H1 (cell line): ENCODE measurements at regions not wholly inside any gene's neighbourhood (a gene's known extent, or its start where the extent isn't known, plus 50 kb on each side); places are given as distances from the start of the nearest gene placed in this dataset.

Experiments used
- POLR2AphosphoS5 ChIP-seq: IDR thresholded peaks from 2 replicates; pipeline ENCODE4 v1.6.1; 2011; ENCODE audit warnings: low read depth, low read length
- RXRA ChIP-seq: IDR thresholded peaks from 2 replicates; pipeline ENCODE4 v1.6.1; 2011; ENCODE audit warnings: low read depth, mild to moderate bottlenecking, low read length, moderate library complexity; ENCODE audit not compliant: insufficient read depth

DNA sequence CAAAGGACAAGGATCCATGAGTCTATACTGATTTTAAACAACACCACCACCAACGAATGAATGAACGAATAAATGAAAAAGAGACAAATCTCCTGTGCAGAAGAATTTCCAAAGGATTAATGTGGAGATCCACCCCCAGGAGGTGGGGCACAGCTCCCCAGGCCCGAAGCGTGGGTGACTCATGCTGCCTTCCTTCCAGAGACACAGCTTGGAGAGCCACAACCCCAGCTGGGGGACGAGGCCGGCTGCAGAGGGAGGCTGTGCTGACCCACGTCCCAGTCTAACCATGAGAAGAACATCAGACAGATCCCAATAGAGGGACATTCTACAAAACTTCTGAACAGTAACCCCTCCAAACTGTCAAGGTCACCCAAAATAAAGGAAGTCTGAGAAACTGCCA, 557.3 kb upstream of the SALL3 start:
- no peak for TF ChIP-seq RXRA
- TF ChIP-seq POLR2AphosphoS5, result no peak
